GM18867 (cell line): ENCODE measurements at regions not wholly inside any gene's neighbourhood (a gene's known extent, or its start where the extent isn't known, plus 50 kb on each side); places are given as distances from the start of the nearest gene placed in this dataset.

Experiments
- ATAC-seq: cut with Tn5 transposase; IDR thresholded peaks from one replicate; pipeline ENCODE4 v1.9.1; 2021; ENCODE audit warnings: mild to moderate bottlenecking, moderate library complexity; ENCODE audit not compliant: unreplicated experiment

- ATAC-seq = no peak
Observed at GRCh38 chr13:99027661-99028425, 50.0 kb upstream of the DOCK9 start.

GRCh38 chr13:99028890-99029289 is 51.0 kb upstream of the DOCK9 start:
- peak; percentile 44 for ATAC-seq

- ATAC-seq = no peak
Observed at GRCh38 chr13:99029576-99029975, 51.7 kb upstream of the DOCK9 start.

- ATAC-seq = no peak
Observed at GRCh38 chr13:99030326-99030725, 52.5 kb upstream of the DOCK9 start.

- no peak for ATAC-seq
Observed at GRCh38 chr13:99031832-99032231, 54.0 kb upstream of the DOCK9 start.

GRCh38 chr13:99033814-99034213 is 56.0 kb upstream of the DOCK9 start:
- no peak for ATAC-seq

GRCh38 chr13:99034333-99035085 is 56.6 kb upstream of the DOCK9 start:
- no peak for ATAC-seq

GRCh38 chr13:99035715-99036114 is 57.9 kb upstream of the DOCK9 start:
- ATAC-seq = no peak

- no peak for ATAC-seq
Observed at GRCh38 chr13:99037756-99038155, 59.9 kb upstream of the DOCK9 start.

GRCh38 chr13:99039718-99040280 is 61.9 kb upstream of the DOCK9 start:
- ATAC-seq = no peak

- ATAC-seq = no peak
Observed at GRCh38 chr13:99040536-99041131, 62.8 kb upstream of the DOCK9 start.

GRCh38 chr13:99041337-99041736 is 63.5 kb upstream of the DOCK9 start:
- no peak for ATAC-seq

- ATAC-seq = peak; percentile 62
Observed at GRCh38 chr13:99041788-99042187, 63.9 kb upstream of the DOCK9 start.

- ATAC-seq = no peak
Observed at GRCh38 chr13:99042521-99043250, 64.8 kb upstream of the DOCK9 start.

- no peak for ATAC-seq
Observed at GRCh38 chr13:99043831-99044231, 66.0 kb upstream of the DOCK9 start.

GRCh38 chr13:99044764-99045163 is 66.9 kb upstream of the DOCK9 start:
- ATAC-seq = no peak

- ATAC-seq = no peak
Observed at GRCh38 chr13:99045396-99045795, 67.5 kb upstream of the DOCK9 start.

GRCh38 chr13:99046851-99047250 is 69.0 kb upstream of the DOCK9 start:
- ATAC-seq = no peak

- ATAC-seq = no peak
Observed at GRCh38 chr13:99050983-99051488, 73.2 kb upstream of the DOCK9 start.

- ATAC-seq = no peak
Observed at GRCh38 chr13:99051768-99052455, 74.0 kb upstream of the DOCK9 start.
